HL-60 (cell line): ENCODE measurements at regions not wholly inside any gene's neighbourhood (a gene's known extent, or its start where the extent isn't known, plus 50 kb on each side); places are given as distances from the start of the nearest gene placed in this dataset.

ENCODE experiments used
- CTCF ChIP-seq: IDR thresholded peaks from one replicate; pipeline ENCODE4 v1.5.1; 2011; ENCODE audit warnings: low read length, control low read depth, inconsistent platforms; ENCODE audit not compliant: insufficient read depth
- GABPA ChIP-seq: IDR thresholded peaks from 2 replicates; pipeline ENCODE4 v1.6.1; 2012; ENCODE audit warnings: low read depth
- POLR2AphosphoS5 ChIP-seq: IDR thresholded peaks from 2 replicates; pipeline ENCODE4 v1.6.1; 2012; ENCODE audit warnings: low read depth

DNA sequence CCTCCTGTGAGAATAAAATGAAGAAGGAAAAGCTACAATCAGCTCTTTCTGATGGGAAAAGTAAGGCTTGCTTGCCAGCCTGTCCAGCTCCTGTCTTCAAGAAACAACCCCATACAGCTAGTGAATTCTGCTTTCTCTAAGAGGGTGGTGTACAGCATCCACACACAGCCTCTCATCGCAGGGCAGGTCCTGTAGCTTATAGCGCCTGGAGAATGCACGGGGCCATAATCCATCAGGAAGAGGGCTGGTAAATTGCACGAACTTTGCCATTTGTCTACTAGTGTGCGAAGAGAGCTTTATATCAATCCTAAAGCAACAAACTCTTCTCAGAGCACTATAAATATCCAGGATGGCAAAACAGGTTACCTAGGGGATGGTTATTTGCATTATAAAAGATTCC lies 83.3 kb upstream of the SAMSN1 start:
- TF ChIP-seq CTCF (no peak), GABPA (no peak), POLR2AphosphoS5 (no peak)
